ENCODE measurements at regions not wholly inside any gene's neighbourhood (a gene's known extent, or its start where the extent isn't known, plus 50 kb on each side); places are given as distances from the start of the nearest gene placed in this dataset.

- Histone ChIP-seq H3K4me3 (ENCODE audit: low read depth in 1 of 2, low read length in 2 of 2) (no peak overlapping the region), H3K4me1 (ENCODE audit: insufficient read depth, low read length) (no peaks in the 10 kb centered on the region), H2AFZ (ENCODE audit: low read depth, low read length) (no peak overlapping the region), H3K79me2 (ENCODE audit: insufficient read depth, low read length) (no peaks in the 10 kb centered on the region), H3K27me3 (ENCODE audit: insufficient read depth, low read length, poor library complexity) (no peaks in the 10 kb centered on the region), H3K4me2 (ENCODE audit: insufficient read depth, low read length) (no peak overlapping the region), H3K9me3 (ENCODE audit: insufficient read depth, low read length, severe bottlenecking) (no peaks in the 10 kb centered on the region), H3K27ac (ENCODE audit: low read length) (no peak overlapping the region), H4K20me1 (ENCODE audit: insufficient read depth, low read length) (no peaks in the 10 kb centered on the region), H3K36me3 (ENCODE audit: insufficient read depth, low read length) (no peaks in the 10 kb centered on the region), H3K9ac (ENCODE audit: low read depth, low read length) (no peak overlapping the region)
- TF ChIP-seq EZH2 (IDR thresholded peaks at IDR 0.05; ENCODE audit: borderline replicate concordance, low read depth, low read length, severe bottlenecking) (no peak), CTCF (IDR thresholded peaks at IDR 0.05; ENCODE audit: borderline replicate concordance, extremely low read depth, low read length, poor library complexity, severe bottlenecking) (no peak)
- ATAC-seq (ENCODE audit: insufficient read depth, low read depth), result no peak
- no peak for DNase-seq
These were observed 248.4 kb downstream of the PRELID2 start for GRCh38 chr5:145586661-145587307.

GRCh38 chr5:145585443-145586148 is 249.5 kb downstream of the PRELID2 start:
- no peak overlapping the region for H3K4me3 ChIP-seq (ENCODE audit: low read depth in 1 of 2, low read length in 2 of 2)
- H3K36me3 ChIP-seq (ENCODE audit: insufficient read depth, low read length), result no peaks in the 10 kb centered on the region
- no peaks in the 10 kb centered on the region for H3K79me2 ChIP-seq (ENCODE audit: insufficient read depth, low read length)
- H3K27ac ChIP-seq (ENCODE audit: low read length), result no peak overlapping the region
- no peaks in the 10 kb centered on the region for H3K9me3 ChIP-seq (ENCODE audit: insufficient read depth, low read length, severe bottlenecking)
- no peaks in the 10 kb centered on the region for H3K27me3 ChIP-seq (ENCODE audit: insufficient read depth, low read length, poor library complexity)
- H4K20me1 ChIP-seq (ENCODE audit: insufficient read depth, low read length), result no peaks in the 10 kb centered on the region
- ATAC-seq (ENCODE audit: insufficient read depth, low read depth) (no peak), DNase-seq (no peak)
- no peaks in the 10 kb centered on the region for H3K4me1 ChIP-seq (ENCODE audit: insufficient read depth, low read length)
- H3K9ac ChIP-seq (ENCODE audit: low read depth, low read length), result no peak overlapping the region
- TF ChIP-seq CTCF (IDR thresholded peaks at IDR 0.05; ENCODE audit: borderline replicate concordance, extremely low read depth, low read length, poor library complexity, severe bottlenecking), result no peak
- TF ChIP-seq EZH2 (IDR thresholded peaks at IDR 0.05; ENCODE audit: borderline replicate concordance, low read depth, low read length, severe bottlenecking), result no peak
- no peak overlapping the region for H3K4me2 ChIP-seq (ENCODE audit: insufficient read depth, low read length)
- no peak overlapping the region for H2AFZ ChIP-seq (ENCODE audit: low read depth, low read length)

- Histone ChIP-seq H3K4me1 (ENCODE audit: insufficient read depth, low read length) (no peaks in the 10 kb centered on the region), H3K4me2 (ENCODE audit: insufficient read depth, low read length) (no peak overlapping the region), H3K27ac (ENCODE audit: low read length) (no peak overlapping the region), H3K4me3 (ENCODE audit: low read depth in 1 of 2, low read length in 2 of 2) (no peak overlapping the region), H3K9me3 (ENCODE audit: insufficient read depth, low read length, severe bottlenecking) (no peaks in the 10 kb centered on the region), H3K79me2 (ENCODE audit: insufficient read depth, low read length) (no peaks in the 10 kb centered on the region), H3K36me3 (ENCODE audit: insufficient read depth, low read length) (no peaks in the 10 kb centered on the region), H2AFZ (ENCODE audit: low read depth, low read length) (no peak overlapping the region), H3K27me3 (ENCODE audit: insufficient read depth, low read length, poor library complexity) (no peaks in the 10 kb centered on the region), H3K9ac (ENCODE audit: low read depth, low read length) (no peak overlapping the region), H4K20me1 (ENCODE audit: insufficient read depth, low read length) (no peaks in the 10 kb centered on the region)
- no peak for ATAC-seq (ENCODE audit: insufficient read depth, low read depth)
- no peak for TF ChIP-seq EZH2 (IDR thresholded peaks at IDR 0.05; ENCODE audit: borderline replicate concordance, low read depth, low read length, severe bottlenecking)
- no peak for TF ChIP-seq CTCF (IDR thresholded peaks at IDR 0.05; ENCODE audit: borderline replicate concordance, extremely low read depth, low read length, poor library complexity, severe bottlenecking)
- DNase-seq, result no peak
These were observed 255.8 kb downstream of the PRELID2 start for GRCh38 chr5:145579301-145579700.
